HG02798 (cell line): ENCODE measurements at regions not wholly inside any gene's neighbourhood (a gene's known extent, or its start where the extent isn't known, plus 50 kb on each side); places are given as distances from the start of the nearest gene placed in this dataset.

Experiments used
- ATAC-seq: cut with Tn5 transposase; IDR thresholded peaks from one replicate; pipeline ENCODE4 v1.9.1; 2021; ENCODE audit warnings: mild to moderate bottlenecking; ENCODE audit not compliant: unreplicated experiment, poor library complexity

DNA sequence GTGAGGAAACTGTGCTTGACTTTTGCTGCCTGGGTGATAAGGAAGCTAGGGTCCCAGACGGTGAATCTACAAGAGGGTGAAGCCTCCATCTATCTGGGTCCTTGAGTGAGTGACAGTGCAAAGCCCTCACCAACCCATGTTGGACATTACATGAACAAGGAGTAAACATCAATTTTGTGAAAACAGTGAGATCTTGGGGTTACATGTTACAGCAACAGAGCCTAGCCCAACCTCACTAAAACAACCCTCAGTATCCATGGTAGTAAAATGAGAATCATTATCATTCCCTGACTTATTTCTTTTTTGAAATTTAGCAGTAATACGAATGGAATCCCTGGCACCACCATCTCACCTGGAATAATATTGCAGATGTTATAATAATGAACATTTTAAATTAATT lies 103.4 kb downstream of the TSN start:
- ATAC-seq = no peak

DNA sequence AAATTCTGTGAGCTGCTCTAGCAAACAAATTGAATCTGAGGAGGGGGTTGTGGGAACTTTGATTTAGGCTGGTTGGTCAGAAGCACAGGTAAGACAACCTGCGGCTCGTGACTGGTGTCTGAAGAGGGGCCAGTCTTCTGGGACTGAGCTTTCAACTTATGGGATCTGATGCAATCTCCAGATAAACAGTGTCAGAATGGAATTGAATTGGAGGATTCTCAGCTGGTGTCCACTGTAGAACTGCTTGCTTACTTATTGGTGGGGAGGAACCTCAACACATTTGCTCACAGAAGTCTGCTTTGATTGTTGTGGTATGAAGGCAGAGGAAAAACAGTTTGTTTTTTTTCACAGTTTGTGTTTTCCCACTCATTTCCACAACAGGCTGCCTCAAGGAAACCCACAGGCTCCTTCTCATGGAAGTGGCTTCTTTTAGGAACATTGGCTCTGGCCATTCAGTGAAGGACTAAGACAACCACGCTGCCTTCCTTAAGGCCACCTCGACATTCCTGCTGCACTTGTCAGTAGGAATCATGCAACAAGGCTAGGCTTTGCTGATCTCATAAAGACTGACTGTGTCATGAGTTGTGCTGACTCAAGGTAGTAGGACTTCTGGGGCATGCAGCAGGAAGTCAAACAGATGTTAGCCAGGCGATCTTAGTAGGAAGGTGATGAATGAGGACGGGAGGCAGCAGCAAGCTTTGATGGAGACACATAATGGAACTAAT lies 104.7 kb downstream of the TSN start:
- ATAC-seq = no peak

- no peak for ATAC-seq
Observed at GRCh38 chr2:121860758-121861227, 105.3 kb downstream of the TSN start.

- no peak for ATAC-seq
Observed at GRCh38 chr2:121862286-121862685, 106.8 kb downstream of the TSN start.

- ATAC-seq = no peak
Observed at GRCh38 chr2:121865914-121866313, 110.5 kb downstream of the TSN start.

DNA sequence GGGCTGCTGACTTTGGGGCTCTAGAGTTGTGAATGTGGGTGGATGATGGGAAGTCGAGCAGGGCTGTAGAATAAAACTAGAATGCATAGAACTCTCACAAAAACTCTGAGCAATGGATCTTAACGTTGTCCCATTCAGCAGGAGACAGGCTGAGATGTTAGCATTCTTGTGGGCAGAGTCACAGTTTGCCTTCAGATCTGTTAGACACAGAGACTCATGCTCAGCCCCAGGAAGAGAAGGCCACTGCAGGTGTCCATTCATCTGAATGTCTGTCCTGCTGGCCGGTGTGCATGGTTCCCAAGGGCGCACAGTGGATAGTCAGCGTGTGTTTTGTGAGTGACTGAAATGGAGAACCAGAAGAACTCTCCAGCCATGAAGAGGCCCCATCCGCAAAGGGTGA lies 111.3 kb downstream of the TSN start:
- no peak for ATAC-seq

DNA sequence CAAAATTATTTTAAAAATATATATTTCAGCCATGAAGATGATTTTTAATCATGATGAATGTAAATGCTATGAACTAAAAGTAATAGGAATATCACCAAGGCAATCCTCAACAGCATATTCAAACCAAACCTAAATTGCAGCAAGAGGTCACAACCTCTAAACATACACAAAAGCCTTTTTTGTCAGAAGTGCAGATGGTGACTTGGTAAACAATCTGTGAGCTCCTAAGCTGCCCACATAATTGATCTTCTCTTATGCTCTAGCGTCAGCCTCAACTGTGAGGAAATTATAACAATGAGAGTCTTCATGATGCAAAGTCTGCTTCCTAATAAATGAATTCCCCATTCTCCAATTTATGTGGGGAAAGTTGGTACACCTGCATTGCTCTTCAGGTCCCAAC lies 113.2 kb downstream of the TSN start:
- no peak for ATAC-seq

DNA sequence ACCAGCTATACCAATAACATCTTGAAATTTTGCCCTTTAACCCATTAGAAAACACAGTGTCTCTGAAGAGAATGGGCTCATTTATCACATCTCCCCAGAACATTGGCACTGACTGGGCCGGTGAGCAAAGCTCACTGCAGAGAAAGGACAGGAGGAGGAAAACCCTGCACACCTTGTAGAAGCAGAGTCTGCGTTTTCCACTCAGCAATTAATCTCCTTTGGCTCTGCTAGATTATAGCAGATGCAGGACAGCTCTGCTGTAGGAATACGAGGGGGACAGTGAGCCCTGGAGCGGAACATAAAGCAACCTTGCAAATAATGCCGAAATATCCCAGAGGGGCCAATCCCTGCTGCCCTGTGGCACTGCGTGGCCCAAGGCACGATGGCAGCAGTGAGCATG lies 113.9 kb downstream of the TSN start:
- no peak for ATAC-seq

DNA sequence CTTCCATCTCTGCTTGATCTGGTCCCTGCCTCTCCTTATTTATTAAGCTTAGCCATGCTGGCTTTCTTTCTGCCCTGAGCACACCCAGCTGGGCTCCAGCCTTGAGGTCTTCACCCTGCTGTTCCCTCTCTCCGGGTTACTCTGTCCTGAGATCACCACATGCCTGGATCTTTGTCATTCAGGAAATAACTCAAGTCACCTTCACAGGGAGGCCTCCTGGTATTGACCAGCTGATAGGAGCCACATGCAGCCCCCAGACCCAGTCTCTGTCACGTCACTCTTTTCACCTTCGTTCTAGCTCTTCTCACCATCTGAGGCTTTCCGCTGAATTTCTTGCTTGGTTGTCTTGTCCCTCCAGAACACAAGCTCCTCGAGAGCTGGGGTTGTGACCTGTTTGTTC lies 114.4 kb downstream of the TSN start:
- no peak for ATAC-seq

- ATAC-seq = no peak
Observed at GRCh38 chr2:121872651-121873050, 117.2 kb downstream of the TSN start.

DNA sequence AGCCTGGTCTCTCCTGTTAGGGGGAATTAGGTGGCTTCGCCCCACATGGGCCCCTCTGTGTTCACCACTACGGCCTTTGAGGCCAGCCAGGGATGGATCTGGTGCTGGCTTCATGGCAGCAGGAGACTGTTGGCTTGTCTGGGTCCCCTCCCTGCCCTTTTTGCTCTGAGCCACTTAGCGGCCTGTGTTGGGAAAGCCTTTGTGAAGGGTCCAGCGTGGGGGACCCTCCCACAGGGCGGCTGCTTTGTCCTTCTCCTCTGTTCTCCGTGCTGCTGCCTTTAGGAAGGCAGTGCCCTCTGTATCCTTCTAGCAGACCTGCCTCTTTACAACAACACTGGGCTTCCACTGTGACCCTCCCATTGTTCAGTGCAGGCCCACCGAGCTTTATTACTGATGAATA lies 118.4 kb downstream of the TSN start:
- ATAC-seq = no peak

DNA sequence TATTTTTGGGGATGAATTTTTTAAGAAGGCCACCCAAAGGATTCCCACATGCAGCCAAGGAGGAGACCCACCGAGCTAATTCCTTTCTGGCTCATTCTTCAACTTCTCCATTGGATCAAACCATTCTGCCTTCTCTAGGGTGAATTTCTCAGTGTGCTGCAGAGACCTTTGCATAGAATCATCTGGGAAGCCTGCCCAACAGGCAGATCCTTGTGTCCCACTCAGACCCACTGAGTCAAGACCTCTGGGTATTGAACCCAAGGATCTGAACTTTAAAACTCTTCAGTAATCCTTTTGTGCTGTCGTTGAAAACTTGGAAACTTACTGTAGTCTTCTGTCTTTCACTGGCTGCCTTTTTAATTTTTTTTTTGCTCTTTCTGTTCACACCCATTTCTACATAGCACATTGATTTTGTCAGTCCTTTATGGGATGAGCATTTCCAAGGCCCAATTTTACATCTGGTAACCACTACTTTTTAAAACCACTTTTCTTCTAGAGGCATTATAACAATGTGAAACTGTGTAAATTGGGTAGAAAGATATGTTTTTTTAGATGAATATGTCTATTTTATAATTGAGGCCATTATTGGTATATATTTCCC lies 120.2 kb downstream of the TSN start:
- no peak for ATAC-seq

- no peak for ATAC-seq
Observed at GRCh38 chr2:121877366-121877765, 121.9 kb downstream of the TSN start.

DNA sequence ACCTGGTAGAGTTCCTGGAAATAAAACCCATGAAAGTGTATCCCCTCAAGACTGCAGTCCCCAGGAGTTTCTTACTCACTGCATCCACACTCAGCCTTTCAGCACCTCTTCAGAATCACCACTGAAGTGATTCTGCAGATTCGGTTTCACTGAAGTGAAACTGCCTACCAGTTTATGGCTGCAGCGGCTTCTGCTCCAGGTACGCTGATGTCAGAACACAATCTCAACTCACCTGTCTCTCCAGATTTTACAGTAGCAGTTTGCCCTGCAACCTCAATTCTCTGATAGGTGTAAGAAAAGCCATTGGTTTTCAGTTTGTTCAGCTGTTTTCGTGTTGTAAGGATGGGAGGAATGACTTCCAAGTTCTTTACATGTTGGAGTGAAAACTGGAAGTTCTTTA lies 124.8 kb downstream of the TSN start:
- no peak for ATAC-seq

- ATAC-seq = no peak
Observed at GRCh38 chr2:121881038-121881437, 125.6 kb downstream of the TSN start.

GRCh38 chr2:121881950-121882349 lies 126.5 kb downstream of the TSN start:
- no peak for ATAC-seq

DNA sequence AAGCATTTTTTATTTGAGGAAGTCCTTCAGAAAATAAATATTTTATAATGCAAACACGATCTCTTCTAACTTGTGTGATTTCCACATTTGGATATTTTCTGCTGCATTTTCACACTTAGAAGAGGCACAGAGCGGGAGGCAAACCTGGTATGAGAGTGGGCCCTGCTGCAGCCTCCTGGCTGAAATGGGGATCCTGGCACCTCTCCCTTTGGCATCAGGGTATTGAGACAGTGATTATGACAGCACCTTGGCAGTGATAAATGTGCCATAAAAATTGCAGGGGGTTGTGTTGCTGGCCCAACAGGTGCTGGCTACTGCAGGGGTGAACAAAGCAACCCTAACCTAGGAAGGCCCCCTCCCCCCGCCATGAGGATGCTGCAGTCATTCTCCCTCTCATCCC lies 128.6 kb downstream of the TSN start:
- ATAC-seq = no peak

DNA sequence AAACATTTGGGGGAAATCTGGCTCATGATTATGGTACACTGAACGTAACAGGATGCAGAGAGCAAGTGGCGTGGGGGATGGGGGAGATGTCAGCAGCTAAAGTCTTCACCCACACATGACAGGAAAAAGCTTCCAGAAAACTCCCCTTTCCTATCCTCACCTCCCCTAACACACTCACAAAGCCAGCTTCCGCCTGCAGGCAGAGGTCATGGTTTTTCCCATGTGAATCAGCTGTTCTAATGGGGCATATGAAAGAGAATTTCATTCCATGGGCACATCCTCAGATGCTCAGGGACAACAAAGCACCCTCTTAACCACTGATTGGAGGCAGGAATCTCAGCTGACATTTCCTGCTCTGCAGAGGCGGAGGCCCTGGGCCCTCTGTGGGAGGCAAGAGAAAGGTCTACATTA lies 129.1 kb downstream of the TSN start:
- no peak for ATAC-seq

DNA sequence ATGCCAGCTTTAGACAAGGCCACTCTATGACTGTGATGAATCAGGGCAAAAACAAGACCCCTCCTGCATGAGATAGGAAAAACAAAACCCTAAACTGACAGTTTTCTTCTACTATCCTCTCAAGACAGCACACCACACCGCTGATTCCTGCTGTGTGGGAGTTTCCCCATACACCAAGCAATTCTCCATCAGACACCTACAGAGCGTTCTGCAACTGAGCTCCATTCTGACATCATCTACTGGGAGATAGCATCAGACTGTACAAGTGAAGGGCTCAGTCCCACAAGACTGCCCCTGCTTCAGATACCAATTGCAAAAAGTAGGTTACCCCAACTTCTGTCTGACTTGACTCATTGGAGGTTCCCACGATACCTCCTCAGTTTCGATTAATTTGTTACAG lies 130.6 kb downstream of the TSN start:
- ATAC-seq = no peak

- no peak for ATAC-seq
Observed at GRCh38 chr2:121887513-121888188, 132.2 kb downstream of the TSN start.

DNA sequence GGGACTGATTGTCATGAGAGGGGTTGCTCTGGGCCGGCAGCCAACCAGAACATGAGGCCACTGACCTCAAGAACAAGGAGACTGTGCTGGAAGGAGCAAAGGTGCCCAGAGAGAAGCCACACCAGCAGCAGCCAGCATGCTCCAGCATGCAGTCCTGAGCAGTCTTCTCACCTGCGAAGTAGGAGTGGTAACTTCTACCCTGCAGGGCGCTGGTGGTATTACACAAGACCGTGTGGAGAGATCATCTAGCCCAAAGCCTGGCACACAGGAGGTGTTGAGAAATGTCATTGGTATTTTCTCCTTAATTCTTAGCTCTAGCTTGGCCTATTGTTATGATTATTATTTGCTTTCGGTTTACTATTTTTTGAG lies 132.7 kb downstream of the TSN start:
- ATAC-seq = peak; percentile 90

DNA sequence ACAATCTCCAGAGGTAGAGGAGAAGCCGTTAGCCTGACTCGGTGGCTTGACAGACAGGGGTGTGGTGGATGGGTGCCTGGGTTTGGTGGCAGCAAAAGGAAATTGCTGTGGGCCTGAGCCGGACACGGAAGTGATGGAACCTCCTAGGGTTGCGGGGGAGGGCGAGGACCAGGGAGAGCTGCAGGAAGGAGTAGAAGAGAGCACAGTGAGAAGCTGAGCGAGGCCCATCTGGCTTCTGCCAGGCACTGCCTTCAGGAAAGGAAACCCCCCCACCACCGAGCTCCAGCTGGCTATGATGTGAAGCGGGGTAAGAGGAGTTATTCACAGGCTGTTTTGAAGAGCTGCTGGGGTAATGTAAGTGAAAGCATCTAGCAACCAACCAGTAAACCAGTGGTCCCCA lies 134.6 kb downstream of the TSN start:
- no peak for ATAC-seq
